ENCODE measurements at regions not wholly inside any gene's neighbourhood (a gene's known extent, or its start where the extent isn't known, plus 50 kb on each side); places are given as distances from the start of the nearest gene placed in this dataset.

DNA sequence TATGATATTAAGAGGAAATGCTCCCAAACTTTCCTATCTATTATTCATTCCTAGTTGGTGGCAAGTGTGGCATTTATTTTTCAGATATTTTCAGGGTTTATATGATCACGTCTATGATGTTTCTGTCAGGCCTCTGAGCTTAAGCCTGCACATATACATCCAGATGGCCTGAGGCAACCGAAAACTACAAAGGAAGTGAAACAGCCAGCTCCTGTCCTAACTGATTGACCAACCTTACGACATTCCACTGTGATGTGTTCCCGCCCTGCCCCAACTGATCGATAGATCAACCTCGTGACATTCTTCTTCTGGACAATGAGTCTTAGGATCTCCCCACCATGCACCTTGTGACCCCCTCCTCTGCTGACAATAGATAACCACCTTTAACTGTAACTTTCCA, 67.6 kb upstream of the CTSO start:
- TF ChIP-seq, protein P1, sequence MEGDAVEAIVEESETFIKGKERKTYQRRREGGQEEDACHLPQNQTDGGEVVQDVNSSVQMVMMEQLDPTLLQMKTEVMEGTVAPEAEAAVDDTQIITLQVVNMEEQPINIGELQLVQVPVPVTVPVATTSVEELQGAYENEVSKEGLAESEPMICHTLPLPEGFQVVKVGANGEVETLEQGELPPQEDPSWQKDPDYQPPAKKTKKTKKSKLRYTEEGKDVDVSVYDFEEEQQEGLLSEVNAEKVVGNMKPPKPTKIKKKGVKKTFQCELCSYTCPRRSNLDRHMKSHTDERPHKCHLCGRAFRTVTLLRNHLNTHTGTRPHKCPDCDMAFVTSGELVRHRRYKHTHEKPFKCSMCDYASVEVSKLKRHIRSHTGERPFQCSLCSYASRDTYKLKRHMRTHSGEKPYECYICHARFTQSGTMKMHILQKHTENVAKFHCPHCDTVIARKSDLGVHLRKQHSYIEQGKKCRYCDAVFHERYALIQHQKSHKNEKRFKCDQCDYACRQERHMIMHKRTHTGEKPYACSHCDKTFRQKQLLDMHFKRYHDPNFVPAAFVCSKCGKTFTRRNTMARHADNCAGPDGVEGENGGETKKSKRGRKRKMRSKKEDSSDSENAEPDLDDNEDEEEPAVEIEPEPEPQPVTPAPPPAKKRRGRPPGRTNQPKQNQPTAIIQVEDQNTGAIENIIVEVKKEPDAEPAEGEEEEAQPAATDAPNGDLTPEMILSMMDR (conservative IDR thresholded peaks at IDR 0.05 in 1 of 2, IDR thresholded peaks at IDR 0.05 in 1 of 2; ENCODE audit: extremely low read depth in 1 of 2, insufficient read depth in 1 of 2, low read depth in 1 of 2, low read length in 2 of 2), result no peak
- TF ChIP-seq EZH2 (IDR thresholded peaks at IDR 0.05; ENCODE audit: borderline replicate concordance, low read length), result no peak

All from mammary epithelial cell (primary cell).